ENCODE measurements at regions not wholly inside any gene's neighbourhood (a gene's known extent, or its start where the extent isn't known, plus 50 kb on each side); places are given as distances from the start of the nearest gene placed in this dataset.

DNA sequence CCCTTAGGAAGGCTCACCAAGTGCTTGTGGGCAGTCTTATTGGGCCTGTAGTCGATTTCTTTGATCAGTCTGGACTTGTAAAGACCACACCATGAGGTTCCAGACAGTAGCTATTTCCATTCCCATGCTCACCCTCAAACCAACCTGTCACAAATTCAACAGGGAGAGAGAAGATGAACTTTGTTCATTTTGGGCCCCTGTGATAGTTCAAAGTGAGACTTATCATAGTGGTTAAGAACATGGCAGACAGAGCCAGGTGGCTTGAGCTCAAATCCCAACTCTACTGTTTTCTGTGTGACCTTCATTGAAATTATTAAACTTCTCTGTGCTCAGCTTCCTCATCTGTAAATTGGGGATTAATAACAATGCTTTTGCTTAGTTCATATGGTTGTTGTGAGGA is 53.9 kb upstream of the CTLA4 start:
- no peak for DNase-seq

DNA sequence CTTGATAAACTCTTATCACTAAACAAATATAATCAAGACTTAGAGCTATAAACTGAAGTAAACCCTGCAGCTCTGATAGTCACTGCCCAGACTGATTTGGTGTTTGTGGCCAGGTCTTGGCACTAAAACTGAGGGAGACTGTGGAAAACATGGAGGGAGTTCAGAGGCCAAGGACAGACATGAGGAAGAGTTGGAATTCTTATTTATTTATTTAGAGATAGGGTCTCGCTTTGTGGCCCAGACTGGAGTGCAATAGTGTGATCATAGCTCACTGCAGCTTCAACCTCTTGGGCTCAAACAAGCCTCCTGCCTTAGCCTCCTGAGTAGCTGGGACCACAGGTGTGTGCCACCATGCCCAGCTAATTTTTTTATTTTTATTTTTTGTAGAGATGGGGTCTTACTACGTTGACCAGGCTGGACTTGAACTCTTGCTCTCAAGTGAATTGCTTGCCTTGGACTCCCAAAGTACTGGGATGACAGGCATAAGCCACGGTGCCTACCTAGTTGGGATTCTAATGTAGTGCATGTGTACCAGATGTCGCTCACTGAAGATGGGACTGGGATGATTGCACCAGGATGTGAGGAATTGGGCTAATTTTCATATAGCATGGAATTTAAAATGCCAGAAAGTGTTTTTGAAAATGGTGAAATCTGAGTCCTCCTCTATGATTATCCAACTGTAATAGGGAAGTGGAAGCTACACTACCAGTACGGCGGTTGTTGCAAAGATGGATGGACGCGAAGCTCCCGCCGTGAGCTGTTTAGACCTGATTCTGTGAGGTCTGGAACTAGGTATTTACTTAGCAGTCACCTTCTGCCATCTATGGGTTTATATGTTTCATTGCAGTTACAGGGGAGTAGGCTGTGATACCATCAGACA is 52.7 kb upstream of the CTLA4 start:
- DNase-seq = peak; percentile 60

DNA sequence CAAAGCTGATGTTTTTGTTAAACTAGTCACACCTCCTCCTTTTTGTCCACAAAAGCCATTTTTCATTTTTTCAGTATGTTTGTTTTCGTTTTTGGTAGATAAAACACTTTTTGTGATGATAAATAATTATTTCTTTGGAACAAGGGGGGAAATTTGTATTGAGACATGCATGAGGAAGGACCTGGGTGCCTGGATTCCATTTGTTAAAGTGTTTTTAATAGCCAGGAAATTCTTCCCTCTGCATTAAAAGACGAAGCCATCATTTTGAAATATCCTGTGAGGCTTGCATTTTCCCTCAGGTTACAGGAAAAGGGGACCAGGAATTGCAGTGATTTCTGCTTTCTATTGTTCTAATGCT is 52.1 kb upstream of the CTLA4 start:
- DNase-seq = no peak

DNA sequence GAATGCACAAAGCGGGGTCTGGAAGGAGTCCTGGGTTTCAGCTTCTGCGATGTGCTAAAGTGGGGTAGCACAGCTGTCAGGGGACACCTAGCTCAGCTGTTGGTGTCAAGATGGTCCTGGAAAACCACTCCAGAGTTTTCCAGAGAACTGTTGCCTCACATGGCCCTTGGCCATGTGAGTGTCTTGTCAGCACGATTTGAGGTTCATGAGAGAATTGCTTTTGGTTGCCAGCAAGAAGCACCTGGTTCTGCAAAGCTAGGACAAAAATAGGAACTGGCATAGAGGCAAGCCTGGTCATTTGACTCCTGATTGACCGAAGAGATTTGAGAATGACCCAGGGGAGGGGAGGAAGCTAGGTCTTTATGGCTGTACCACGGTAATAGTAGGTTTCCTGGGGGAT is 50.4 kb upstream of the CTLA4 start:
- no peak for DNase-seq
